ENCODE measurements at regions not wholly inside any gene's neighbourhood (a gene's known extent, or its start where the extent isn't known, plus 50 kb on each side); places are given as distances from the start of the nearest gene placed in this dataset.

GRCh38 chrX:25241461-25241860 lies 225.7 kb upstream of the ARX start:
- no peaks in the 10 kb centered on the region for H3K9me3 ChIP-seq (ENCODE audit: control insufficient read depth, low read depth, low read length)
- no peaks in the 10 kb centered on the region for H3K79me2 ChIP-seq (ENCODE audit: control insufficient read depth, insufficient read depth, low read length)
- no peaks in the 10 kb centered on the region for H3K36me3 ChIP-seq (ENCODE audit: control insufficient read depth in 2 of 2, extremely low read depth in 1 of 2, insufficient read depth in 2 of 2, low read length in 2 of 2)
- H3K4me3 ChIP-seq (ENCODE audit: control insufficient read depth in 2 of 3, extremely low read depth in 1 of 3, insufficient read depth in 2 of 3, low read depth in 1 of 3, low read length in 3 of 3): no peak overlapping the region
- FAIRE-seq (no peak), DNase-seq (ENCODE audit: low read depth, low spot score) (no peak)
- TF ChIP-seq EZH2 (IDR thresholded peaks at IDR 0.05; ENCODE audit: low read length): no peak
- no peak for TF ChIP-seq CTCF (optimal IDR thresholded peaks at IDR 0.05 in 1 of 3, IDR thresholded peaks at IDR 0.05 in 1 of 3, conservative IDR thresholded peaks at IDR 0.05 in 1 of 3; ENCODE audit: extremely low read depth in 1 of 3, insufficient read depth in 2 of 3, low read length in 3 of 3)
- dilution Hi-C loops (cut with MboI; ENCODE audit: extremely low pct_ligation_motif_present, low sequenced_read_pairs): no loop called here
- no peaks in the 10 kb centered on the region for H3K9me1 ChIP-seq (ENCODE audit: control insufficient read depth, extremely low read depth, insufficient read depth, low read length)
- no peaks in the 10 kb centered on the region for H3K4me1 ChIP-seq (ENCODE audit: control insufficient read depth, extremely low read depth, insufficient read depth, low read length)
- no peaks in the 10 kb centered on the region for H4K20me1 ChIP-seq (ENCODE audit: control insufficient read depth, extremely low read depth, insufficient read depth, low read length)
- no peaks in the 10 kb centered on the region for H3K27me3 ChIP-seq (ENCODE audit: control insufficient read depth, extremely low read depth, insufficient read depth, low read length)
- no peak overlapping the region for H3K9ac ChIP-seq (ENCODE audit: control insufficient read depth, extremely low read depth, insufficient read depth, low read length)
- H3K4me2 ChIP-seq (ENCODE audit: control insufficient read depth, extremely low read depth, insufficient read depth, low read depth, low read length): no peak overlapping the region
- no peak overlapping the region for H3K27ac ChIP-seq (ENCODE audit: control insufficient read depth, insufficient read depth, low read length)
- no peak overlapping the region for H2AFZ ChIP-seq (ENCODE audit: control insufficient read depth, low read length)

GRCh38 chrX:25226151-25226550 lies 210.4 kb upstream of the ARX start:
- TF ChIP-seq EZH2 (IDR thresholded peaks at IDR 0.05; ENCODE audit: low read length): no peak
- no peak for TF ChIP-seq CTCF (optimal IDR thresholded peaks at IDR 0.05 in 1 of 3, IDR thresholded peaks at IDR 0.05 in 1 of 3, conservative IDR thresholded peaks at IDR 0.05 in 1 of 3; ENCODE audit: extremely low read depth in 1 of 3, insufficient read depth in 2 of 3, low read length in 3 of 3)
- H3K4me2 ChIP-seq (ENCODE audit: control insufficient read depth, extremely low read depth, insufficient read depth, low read depth, low read length): no peak overlapping the region
- H4K20me1 ChIP-seq (ENCODE audit: control insufficient read depth, extremely low read depth, insufficient read depth, low read length): no peaks in the 10 kb centered on the region
- H3K27me3 ChIP-seq (ENCODE audit: control insufficient read depth, extremely low read depth, insufficient read depth, low read length): no peaks in the 10 kb centered on the region
- no peak overlapping the region for H3K9ac ChIP-seq (ENCODE audit: control insufficient read depth, extremely low read depth, insufficient read depth, low read length)
- no peak overlapping the region for H2AFZ ChIP-seq (ENCODE audit: control insufficient read depth, low read length)
- DNase-seq (ENCODE audit: low read depth, low spot score) (no peak), FAIRE-seq (no peak)
- H3K36me3 ChIP-seq (ENCODE audit: control insufficient read depth in 2 of 2, extremely low read depth in 1 of 2, insufficient read depth in 2 of 2, low read length in 2 of 2): no peaks in the 10 kb centered on the region
- no peak overlapping the region for H3K27ac ChIP-seq (ENCODE audit: control insufficient read depth, insufficient read depth, low read length)
- dilution Hi-C loops (cut with MboI; ENCODE audit: extremely low pct_ligation_motif_present, low sequenced_read_pairs): no loop called here
- H3K4me1 ChIP-seq (ENCODE audit: control insufficient read depth, extremely low read depth, insufficient read depth, low read length): no peaks in the 10 kb centered on the region
- H3K79me2 ChIP-seq (ENCODE audit: control insufficient read depth, insufficient read depth, low read length): no peaks in the 10 kb centered on the region
- no peaks in the 10 kb centered on the region for H3K9me1 ChIP-seq (ENCODE audit: control insufficient read depth, extremely low read depth, insufficient read depth, low read length)
- no peak overlapping the region for H3K4me3 ChIP-seq (ENCODE audit: control insufficient read depth in 2 of 3, extremely low read depth in 1 of 3, insufficient read depth in 2 of 3, low read depth in 1 of 3, low read length in 3 of 3)
- H3K9me3 ChIP-seq (ENCODE audit: control insufficient read depth, low read depth, low read length): no peaks in the 10 kb centered on the region
